ENCODE measurements at regions not wholly inside any gene's neighbourhood (a gene's known extent, or its start where the extent isn't known, plus 50 kb on each side); places are given as distances from the start of the nearest gene placed in this dataset.

- TF ChIP-seq CTCF (IDR thresholded peaks at IDR 0.05; ENCODE audit: borderline replicate concordance, insufficient read depth, low read depth, low read length): no peak
- H3K4me3 ChIP-seq (ENCODE audit: low read depth, low read length): no peak overlapping the region
These were observed 316.2 kb upstream of the THSD7B start for GRCh38 chr2:136448986-136449780.

DNA sequence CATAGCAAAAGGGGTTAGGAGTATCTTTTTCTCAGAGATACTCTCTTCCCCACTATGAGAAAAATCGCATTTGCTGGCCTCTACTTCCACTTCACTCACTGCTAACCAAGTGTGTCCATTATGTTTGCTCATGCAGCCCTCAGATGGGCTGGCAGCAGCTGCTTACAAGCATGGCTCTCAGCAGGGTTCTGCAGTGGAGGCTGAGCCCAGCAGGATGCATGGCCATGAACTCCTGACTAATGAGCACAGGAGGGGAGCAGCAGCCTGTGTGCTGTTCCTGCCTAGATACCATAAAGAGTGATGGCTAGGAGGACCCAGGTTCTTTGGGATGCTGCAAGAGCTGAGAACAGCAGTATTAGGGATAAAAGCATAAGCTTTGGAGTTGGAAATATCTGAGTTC is 316.9 kb upstream of the THSD7B start:
- TF ChIP-seq CTCF (IDR thresholded peaks at IDR 0.05; ENCODE audit: borderline replicate concordance, insufficient read depth, low read depth, low read length): no peak

GRCh38 chr2:136444323-136444722 is 321.0 kb upstream of the THSD7B start:
- no peak for TF ChIP-seq CTCF (IDR thresholded peaks at IDR 0.05; ENCODE audit: borderline replicate concordance, insufficient read depth, low read depth, low read length)
- H3K4me3 ChIP-seq (ENCODE audit: low read depth, low read length): no peak overlapping the region

More for the DNA sequence above, 316.9 kb upstream of the THSD7B start:
- H3K4me3 ChIP-seq (ENCODE audit: low read depth, low read length): no peak overlapping the region

DNA sequence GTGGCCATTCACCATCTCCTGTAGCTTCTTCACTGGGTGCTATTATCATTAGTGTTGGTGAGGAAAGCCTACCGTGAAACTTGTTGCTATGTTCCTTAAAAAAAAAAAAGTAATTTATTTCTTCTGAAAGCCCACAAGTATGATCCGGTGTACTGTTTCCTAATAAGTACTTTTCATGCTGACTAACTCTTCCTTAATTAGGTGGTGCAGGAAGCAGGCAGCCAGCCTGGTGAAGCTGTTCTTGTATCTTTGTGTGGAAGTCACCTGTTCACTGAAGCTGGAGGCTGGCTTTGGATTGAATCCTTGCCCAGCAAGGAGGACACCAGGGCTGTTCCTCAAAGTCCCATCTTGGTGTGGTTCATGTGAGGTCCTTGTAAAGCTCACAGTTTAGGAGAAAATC is 321.7 kb upstream of the THSD7B start:
- TF ChIP-seq CTCF (IDR thresholded peaks at IDR 0.05; ENCODE audit: borderline replicate concordance, insufficient read depth, low read depth, low read length): no peak

DNA sequence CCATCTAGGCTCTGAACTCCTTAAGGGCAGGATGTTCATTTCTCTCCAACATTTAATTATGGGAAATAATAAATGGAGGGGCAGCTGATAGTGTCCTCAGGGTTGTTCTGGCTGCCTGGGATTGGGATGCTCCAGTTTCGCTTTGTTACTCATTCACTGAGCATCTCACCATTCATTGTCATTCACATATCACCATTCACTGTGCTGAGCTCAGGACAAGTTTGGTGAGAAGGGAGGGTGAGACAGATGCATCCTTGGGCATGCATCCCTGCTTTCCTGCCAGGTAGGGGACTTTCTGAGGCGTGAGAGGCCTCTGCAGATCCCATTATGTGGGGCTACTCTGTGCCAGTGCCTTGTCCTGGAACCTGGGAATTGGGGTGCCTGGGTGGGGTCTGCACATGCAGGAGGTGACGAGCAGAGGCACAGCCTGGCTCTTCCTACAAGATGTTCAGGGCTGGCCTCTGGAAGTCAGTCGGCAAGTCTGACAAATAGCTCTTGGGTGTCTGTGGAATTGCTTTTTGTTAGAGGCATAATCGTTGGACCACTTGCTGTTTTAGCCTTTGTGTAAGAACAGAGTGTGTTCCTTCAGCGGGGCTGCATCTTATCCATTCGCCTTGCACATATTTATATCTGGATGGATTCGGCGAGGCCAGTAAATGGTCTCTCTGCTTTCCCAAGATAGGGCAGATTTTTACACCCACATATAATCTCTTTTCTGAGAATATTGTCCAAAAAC is 323.2 kb upstream of the THSD7B start:
- no peak overlapping the region for H3K4me3 ChIP-seq (ENCODE audit: low read depth, low read length)
- TF ChIP-seq CTCF (IDR thresholded peaks at IDR 0.05; ENCODE audit: borderline replicate concordance, insufficient read depth, low read depth, low read length): no peak

More for the DNA sequence above, 321.7 kb upstream of the THSD7B start:
- H3K4me3 ChIP-seq (ENCODE audit: low read depth, low read length): no peak overlapping the region

GRCh38 chr2:136439064-136439676 is 321.2 kb upstream of the CXCR4 start:
- TF ChIP-seq CTCF (IDR thresholded peaks at IDR 0.05; ENCODE audit: borderline replicate concordance, insufficient read depth, low read depth, low read length): no peak
- no peak overlapping the region for H3K4me3 ChIP-seq (ENCODE audit: low read depth, low read length)
